ENCODE measurements at regions not wholly inside any gene's neighbourhood (a gene's known extent, or its start where the extent isn't known, plus 50 kb on each side); places are given as distances from the start of the nearest gene placed in this dataset.

GRCh38 chr7:37536706-37537105, 88.0 kb upstream of the ELMO1 start:
- Histone ChIP-seq H4K12ac (ENCODE audit: low read depth, low read length) (no peak overlapping the region), H4K8ac (ENCODE audit: low read depth, low read length) (no peak overlapping the region), H3K79me1 (ENCODE audit: low read length) (no peaks in the 10 kb centered on the region), H2AFZ (ENCODE audit: insufficient read depth, low read length, poor library complexity) (no peak overlapping the region), H3K27ac (ENCODE audit: low read depth, low read length) (no peak overlapping the region), H3K9me3 (ENCODE audit: insufficient read depth, low read depth, low read length) (no peaks in the 10 kb centered on the region), H3K27me3 (ENCODE audit: insufficient read depth, low read length) (no peaks in the 10 kb centered on the region), H3K18ac (ENCODE audit: low read length) (no peak overlapping the region), H2BK120ac (ENCODE audit: insufficient read depth, low read length, poor library complexity) (no peak overlapping the region), H4K91ac (ENCODE audit: low read depth, low read length) (no peak overlapping the region), H3K4me3 (ENCODE audit: low read depth, low read length) (no peak overlapping the region), H3K4me1 (ENCODE audit: control insufficient read depth in 1 of 2, insufficient read depth in 2 of 2, low read length in 2 of 2) (no peaks in the 10 kb centered on the region), H3K9ac (ENCODE audit: low read length) (no peak overlapping the region), H3K79me2 (ENCODE audit: control insufficient read depth, insufficient read depth, low read length, poor library complexity) (no peaks in the 10 kb centered on the region), H3K23ac (ENCODE audit: low read length) (no peak overlapping the region), H3K36me3 (ENCODE audit: control insufficient read depth in 1 of 2, insufficient read depth in 2 of 2, low read length in 2 of 2) (no peaks in the 10 kb centered on the region), H3K4ac (ENCODE audit: low read depth, low read length) (no peak overlapping the region), H2AK5ac (ENCODE audit: low read length) (no peak overlapping the region), H3K4me2 (ENCODE audit: low read length) (no peak overlapping the region), H2BK12ac (ENCODE audit: low read length) (no peak overlapping the region), H3K14ac (ENCODE audit: low read length) (no peak overlapping the region), H2BK5ac (ENCODE audit: low read depth, low read length, poor library complexity) (no peak overlapping the region)
- DNase-seq: no peak
- WGBS (ENCODE audit: extremely low coverage, insufficient coverage, insufficient read length): no CpG with 5 or more reads among the region's 4 CpGs

GRCh38 chr7:37537439-37537838, 88.8 kb upstream of the ELMO1 start:
- Histone ChIP-seq H2AK5ac (ENCODE audit: low read length) (no peak overlapping the region), H4K8ac (ENCODE audit: low read depth, low read length) (no peak overlapping the region), H4K12ac (ENCODE audit: low read depth, low read length) (no peak overlapping the region), H3K4me2 (ENCODE audit: low read length) (no peak overlapping the region), H3K18ac (ENCODE audit: low read length) (no peak overlapping the region), H3K4ac (ENCODE audit: low read depth, low read length) (no peak overlapping the region), H2BK12ac (ENCODE audit: low read length) (no peak overlapping the region), H4K91ac (ENCODE audit: low read depth, low read length) (no peak overlapping the region), H3K27me3 (ENCODE audit: insufficient read depth, low read length) (no peaks in the 10 kb centered on the region), H3K36me3 (ENCODE audit: control insufficient read depth in 1 of 2, insufficient read depth in 2 of 2, low read length in 2 of 2) (no peaks in the 10 kb centered on the region), H3K23ac (ENCODE audit: low read length) (no peak overlapping the region), H2BK120ac (ENCODE audit: insufficient read depth, low read length, poor library complexity) (no peak overlapping the region), H3K9ac (ENCODE audit: low read length) (no peak overlapping the region), H3K4me3 (ENCODE audit: low read depth, low read length) (no peak overlapping the region), H3K9me3 (ENCODE audit: insufficient read depth, low read depth, low read length) (no peaks in the 10 kb centered on the region), H3K14ac (ENCODE audit: low read length) (no peak overlapping the region), H3K79me1 (ENCODE audit: low read length) (no peaks in the 10 kb centered on the region), H3K4me1 (ENCODE audit: control insufficient read depth in 1 of 2, insufficient read depth in 2 of 2, low read length in 2 of 2) (no peaks in the 10 kb centered on the region), H3K79me2 (ENCODE audit: control insufficient read depth, insufficient read depth, low read length, poor library complexity) (no peaks in the 10 kb centered on the region), H3K27ac (ENCODE audit: low read depth, low read length) (no peak overlapping the region), H2BK5ac (ENCODE audit: low read depth, low read length, poor library complexity) (no peak overlapping the region), H2AFZ (ENCODE audit: insufficient read depth, low read length, poor library complexity) (no peak overlapping the region)
- no CpG with 5 or more reads among the region's 5 CpGs for WGBS (ENCODE audit: extremely low coverage, insufficient coverage, insufficient read length)
- DNase-seq: no peak

- Histone ChIP-seq H4K91ac (ENCODE audit: low read depth, low read length) (no peak overlapping the region), H3K18ac (ENCODE audit: low read length) (no peak overlapping the region), H3K4me1 (ENCODE audit: control insufficient read depth in 1 of 2, insufficient read depth in 2 of 2, low read length in 2 of 2) (no peaks in the 10 kb centered on the region), H3K27me3 (ENCODE audit: insufficient read depth, low read length) (no peaks in the 10 kb centered on the region), H3K4me2 (ENCODE audit: low read length) (no peak overlapping the region), H3K27ac (ENCODE audit: low read depth, low read length) (no peak overlapping the region), H2BK120ac (ENCODE audit: insufficient read depth, low read length, poor library complexity) (no peak overlapping the region), H3K79me1 (ENCODE audit: low read length) (no peaks in the 10 kb centered on the region), H2BK12ac (ENCODE audit: low read length) (no peak overlapping the region), H3K36me3 (ENCODE audit: control insufficient read depth in 1 of 2, insufficient read depth in 2 of 2, low read length in 2 of 2) (no peaks in the 10 kb centered on the region), H3K4ac (ENCODE audit: low read depth, low read length) (no peak overlapping the region), H3K23ac (ENCODE audit: low read length) (no peak overlapping the region), H4K8ac (ENCODE audit: low read depth, low read length) (no peak overlapping the region), H3K79me2 (ENCODE audit: control insufficient read depth, insufficient read depth, low read length, poor library complexity) (no peaks in the 10 kb centered on the region), H3K9me3 (ENCODE audit: insufficient read depth, low read depth, low read length) (no peaks in the 10 kb centered on the region), H3K4me3 (ENCODE audit: low read depth, low read length) (no peak overlapping the region), H2BK5ac (ENCODE audit: low read depth, low read length, poor library complexity) (no peak overlapping the region), H3K14ac (ENCODE audit: low read length) (no peak overlapping the region), H2AFZ (ENCODE audit: insufficient read depth, low read length, poor library complexity) (no peak overlapping the region), H4K12ac (ENCODE audit: low read depth, low read length) (no peak overlapping the region), H3K9ac (ENCODE audit: low read length) (no peak overlapping the region), H2AK5ac (ENCODE audit: low read length) (no peak overlapping the region)
- no CpG with 5 or more reads among the region's 4 CpGs for WGBS (ENCODE audit: extremely low coverage, insufficient coverage, insufficient read length)
- no peak for DNase-seq
Observed at GRCh38 chr7:37538945-37539344, 90.3 kb upstream of the ELMO1 start.

GRCh38 chr7:37540917-37541316, 92.3 kb upstream of the ELMO1 start:
- Histone ChIP-seq H3K14ac (ENCODE audit: low read length) (no peak overlapping the region), H3K79me2 (ENCODE audit: control insufficient read depth, insufficient read depth, low read length, poor library complexity) (no peaks in the 10 kb centered on the region), H3K4me3 (ENCODE audit: low read depth, low read length) (peak overlapping the region; percentile 21), H3K9ac (ENCODE audit: low read length) (no peak overlapping the region), H3K23ac (ENCODE audit: low read length) (no peak overlapping the region), H3K36me3 (ENCODE audit: control insufficient read depth in 1 of 2, insufficient read depth in 2 of 2, low read length in 2 of 2) (no peaks in the 10 kb centered on the region), H4K12ac (ENCODE audit: low read depth, low read length) (no peak overlapping the region), H3K79me1 (ENCODE audit: low read length) (no peaks in the 10 kb centered on the region), H3K27me3 (ENCODE audit: insufficient read depth, low read length) (no peaks in the 10 kb centered on the region), H4K91ac (ENCODE audit: low read depth, low read length) (no peak overlapping the region), H3K18ac (ENCODE audit: low read length) (no peak overlapping the region), H3K4me1 (ENCODE audit: control insufficient read depth in 1 of 2, insufficient read depth in 2 of 2, low read length in 2 of 2) (no peaks in the 10 kb centered on the region), H2BK5ac (ENCODE audit: low read depth, low read length, poor library complexity) (no peak overlapping the region), H4K8ac (ENCODE audit: low read depth, low read length) (no peak overlapping the region), H2BK120ac (ENCODE audit: insufficient read depth, low read length, poor library complexity) (no peak overlapping the region), H3K27ac (ENCODE audit: low read depth, low read length) (no peak overlapping the region), H2AK5ac (ENCODE audit: low read length) (no peak overlapping the region), H2AFZ (ENCODE audit: insufficient read depth, low read length, poor library complexity) (no peak overlapping the region), H2BK12ac (ENCODE audit: low read length) (no peak overlapping the region), H3K4ac (ENCODE audit: low read depth, low read length) (no peak overlapping the region), H3K4me2 (ENCODE audit: low read length) (no peak overlapping the region), H3K9me3 (ENCODE audit: insufficient read depth, low read depth, low read length) (no peaks in the 10 kb centered on the region)
- no CpG with 5 or more reads among the region's 9 CpGs for WGBS (ENCODE audit: extremely low coverage, insufficient coverage, insufficient read length)
- DNase-seq: no peak

All from trophoblast cell (in vitro differentiated cells and primary cell).